ENCODE measurements at regions not wholly inside any gene's neighbourhood (a gene's known extent, or its start where the extent isn't known, plus 50 kb on each side); places are given as distances from the start of the nearest gene placed in this dataset.
"Not testable (repeated sequence)": the region's sequence is repeated elsewhere in the genome, so short reads cannot be mapped to it uniquely, and the experiment has no call there.

- Histone ChIP-seq H3K4me1 (peaks cover 0 to 5% (median 0%) of the 10 kb centered on the region in 4 donors), H3K27me3 (no peaks in the 10 kb centered on the region), H3K4me3 (no peak overlapping the region), H3K36me3 (no peaks in the 10 kb centered on the region), H3K27ac (no peak overlapping the region), H3K9me3 (no peaks in the 10 kb centered on the region)
- WGBS, 2 donors = 65 to 66% methylated on average over 3 of the region's 3 CpGs
- DNase-seq (ENCODE audit: low spot score in 2 of 2) = no peak
- TF ChIP-seq POLR2A (IDR thresholded peaks at IDR 0.05) (no peak), EP300 (IDR thresholded peaks at IDR 0.05) (no peak), CTCF (IDR thresholded peaks at IDR 0.05) (no peak)
Measured at GRCh38 chr10:52597189-52597863, 175.3 kb downstream of the MBL2 start.

DNA sequence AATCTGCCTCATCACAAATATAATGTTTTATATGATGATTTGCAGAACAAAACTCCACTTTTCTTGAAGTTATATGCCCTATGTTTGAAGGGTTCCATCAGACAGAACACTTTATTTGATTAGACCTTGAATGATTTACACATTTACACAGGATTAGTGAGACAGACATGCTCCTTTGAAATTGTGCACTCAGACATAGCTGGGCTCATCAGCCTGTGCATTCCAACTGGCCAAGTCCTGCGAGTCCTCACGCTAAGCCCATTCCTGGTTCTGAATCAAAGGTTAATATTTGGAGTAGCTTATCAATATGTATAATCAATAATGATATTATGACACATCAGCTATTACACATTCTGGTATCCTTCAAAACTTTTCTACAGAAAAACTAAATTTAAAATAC lies 173.6 kb downstream of the MBL2 start:
- TF ChIP-seq EP300 (IDR thresholded peaks at IDR 0.05) (no peak), POLR2A (IDR thresholded peaks at IDR 0.05) (no peak), CTCF (IDR thresholded peaks at IDR 0.05) (no peak)
- Histone ChIP-seq H3K27me3 (no peaks in the 10 kb centered on the region), H3K36me3 (no peaks in the 10 kb centered on the region), H3K9me3 (no peaks in the 10 kb centered on the region), H3K27ac (no peak overlapping the region), H3K4me1 (peaks cover 0 to 5% (median 0%) of the 10 kb centered on the region in 4 donors), H3K4me3 (no peak overlapping the region)
- no peak for DNase-seq (ENCODE audit: low spot score in 2 of 2)
- 83 to 91% methylated on average over 2 of the region's 2 CpGs for whole genome bisulfite sequencing, 2 donors

GRCh38 chr10:52599551-52600200 lies 172.9 kb downstream of the MBL2 start:
- Histone ChIP-seq H3K36me3 (no peaks in the 10 kb centered on the region), H3K4me1 (peaks cover 0 to 5% (median 0%) of the 10 kb centered on the region in 4 donors), H3K9me3 (no peaks in the 10 kb centered on the region), H3K27ac (no peak overlapping the region), H3K27me3 (no peaks in the 10 kb centered on the region), H3K4me3 (no peak overlapping the region)
- TF ChIP-seq CTCF (IDR thresholded peaks at IDR 0.05) (no peak), POLR2A (IDR thresholded peaks at IDR 0.05) (no peak), EP300 (IDR thresholded peaks at IDR 0.05) (no peak)
- 53 to 58% methylated on average over 5 of the region's 5 CpGs for WGBS, 2 donors
- no peak for DNase-seq (ENCODE audit: low spot score in 2 of 2)

- H3K27ac ChIP-seq; H3K4me1 ChIP-seq; DNase-seq (ENCODE audit: low spot score in 2 of 2): not testable (repeated sequence)
Measured at GRCh38 chr10:52604131-52604530, 168.5 kb downstream of the MBL2 start.

GRCh38 chr10:52609071-52609470 lies 163.5 kb downstream of the MBL2 start:
- no peaks in the 10 kb centered on the region for H3K27me3 ChIP-seq
- 31 to 45% methylated on average over 1 of the region's 1 CpG for WGBS, 2 donors
- no peaks in the 10 kb centered on the region for H3K9me3 ChIP-seq
- no peaks in the 10 kb centered on the region for H3K4me1 ChIP-seq
- no peak overlapping the region for H3K27ac ChIP-seq
- H3K36me3 ChIP-seq = no peaks in the 10 kb centered on the region
- no peak overlapping the region for H3K4me3 ChIP-seq
- TF ChIP-seq CTCF (IDR thresholded peaks at IDR 0.05) = no peak
- no peak for TF ChIP-seq EP300 (IDR thresholded peaks at IDR 0.05)
- no peak for TF ChIP-seq POLR2A (IDR thresholded peaks at IDR 0.05)
- DNase-seq (ENCODE audit: low spot score in 2 of 2) = no peak

More at GRCh38 chr10:52604131-52604530, 168.5 kb downstream of the MBL2 start:
- H3K9me3 ChIP-seq, H3K27me3 ChIP-seq, H3K36me3 ChIP-seq, H3K4me3 ChIP-seq: not testable (repeated sequence)
